GM12878 (cell line): ENCODE measurements at regions not wholly inside any gene's neighbourhood (a gene's known extent, or its start where the extent isn't known, plus 50 kb on each side); places are given as distances from the start of the nearest gene placed in this dataset.

ENCODE experiments used
- CREM ChIP-seq: IDR thresholded peaks from 2 replicates; pipeline ENCODE4 v1.6.1; 2014; ENCODE audit warnings: antibody characterized with exemption, low read depth
- IRF4 ChIP-seq: IDR thresholded peaks from 2 replicates; pipeline ENCODE4 v1.6.1; 2011; ENCODE audit warnings: low read depth, low read length
- NBN ChIP-seq: fragments of 450-650 bp; IDR thresholded peaks from 2 replicates; pipeline ENCODE4 v1.6.1; 2016
- PML ChIP-seq: IDR thresholded peaks from 2 replicates; pipeline ENCODE4 v1.6.1; 2012; ENCODE audit warnings: low read length, inconsistent platforms
- RELA ChIP-seq: fragments of 450-650 bp; IDR thresholded peaks from 2 replicates; pipeline ENCODE4 v1.8.0; 2014; ENCODE audit warnings: borderline replicate concordance; ENCODE audit not compliant: partially characterized antibody
- RUNX3 ChIP-seq: IDR thresholded peaks from 2 replicates; pipeline ENCODE4 v1.6.1; 2012; ENCODE audit warnings: low read length, inconsistent platforms
- ZZZ3 ChIP-seq: IDR thresholded peaks from 2 replicates; pipeline ENCODE4 v1.6.1; 2011; ENCODE audit warnings: low read depth; ENCODE audit not compliant: control insufficient read depth, insufficient read length
- TF ChIP-seq, protein P1 (sequence below): fragments of 150-350 bp; IDR thresholded peaks from 2 replicates; pipeline ENCODE4 v1.6.1; 2016; ENCODE audit warnings: low read depth, low read length
- TF ChIP-seq, protein P2 (sequence below): IDR thresholded peaks from 2 replicates; pipeline ENCODE4 v1.6.1; 2012; ENCODE audit warnings: improper control_type of control experiment, low read depth, low read length; ENCODE audit not compliant: insufficient replicate concordance
- TF ChIP-seq, protein P3 (sequence below): fragments of 450-650 bp; IDR thresholded peaks from 2 replicates; pipeline ENCODE4 v1.6.1; 2017; ENCODE audit warnings: mild to moderate bottlenecking, moderate library complexity
- TF ChIP-seq, protein P4 (sequence below): fragments of 450-650 bp; IDR thresholded peaks from 2 replicates; pipeline ENCODE4 v1.6.1; 2016; ENCODE audit warnings: mild to moderate bottlenecking, moderate library complexity, borderline replicate concordance

DNA sequence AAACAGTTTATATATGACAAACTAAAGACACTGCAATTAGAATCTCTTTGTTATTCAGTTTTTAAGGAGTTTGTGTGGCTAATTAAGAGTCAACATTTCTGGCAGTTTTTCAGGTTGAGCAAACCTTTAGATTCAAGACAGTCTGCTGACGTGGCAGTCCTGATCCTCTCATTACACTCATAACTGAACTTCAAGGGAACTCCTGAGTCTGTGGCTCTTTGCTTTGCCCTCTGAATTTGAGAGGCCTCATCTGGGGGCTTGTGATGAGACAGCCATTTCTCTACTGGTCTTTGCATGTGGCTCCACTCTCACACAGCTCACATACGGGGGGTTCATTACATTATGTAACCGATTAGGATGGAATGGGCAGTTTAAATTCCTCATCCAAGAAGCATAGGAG lies 182.9 kb upstream of the MEF2C start (continued):
- TF ChIP-seq, protein P1, sequence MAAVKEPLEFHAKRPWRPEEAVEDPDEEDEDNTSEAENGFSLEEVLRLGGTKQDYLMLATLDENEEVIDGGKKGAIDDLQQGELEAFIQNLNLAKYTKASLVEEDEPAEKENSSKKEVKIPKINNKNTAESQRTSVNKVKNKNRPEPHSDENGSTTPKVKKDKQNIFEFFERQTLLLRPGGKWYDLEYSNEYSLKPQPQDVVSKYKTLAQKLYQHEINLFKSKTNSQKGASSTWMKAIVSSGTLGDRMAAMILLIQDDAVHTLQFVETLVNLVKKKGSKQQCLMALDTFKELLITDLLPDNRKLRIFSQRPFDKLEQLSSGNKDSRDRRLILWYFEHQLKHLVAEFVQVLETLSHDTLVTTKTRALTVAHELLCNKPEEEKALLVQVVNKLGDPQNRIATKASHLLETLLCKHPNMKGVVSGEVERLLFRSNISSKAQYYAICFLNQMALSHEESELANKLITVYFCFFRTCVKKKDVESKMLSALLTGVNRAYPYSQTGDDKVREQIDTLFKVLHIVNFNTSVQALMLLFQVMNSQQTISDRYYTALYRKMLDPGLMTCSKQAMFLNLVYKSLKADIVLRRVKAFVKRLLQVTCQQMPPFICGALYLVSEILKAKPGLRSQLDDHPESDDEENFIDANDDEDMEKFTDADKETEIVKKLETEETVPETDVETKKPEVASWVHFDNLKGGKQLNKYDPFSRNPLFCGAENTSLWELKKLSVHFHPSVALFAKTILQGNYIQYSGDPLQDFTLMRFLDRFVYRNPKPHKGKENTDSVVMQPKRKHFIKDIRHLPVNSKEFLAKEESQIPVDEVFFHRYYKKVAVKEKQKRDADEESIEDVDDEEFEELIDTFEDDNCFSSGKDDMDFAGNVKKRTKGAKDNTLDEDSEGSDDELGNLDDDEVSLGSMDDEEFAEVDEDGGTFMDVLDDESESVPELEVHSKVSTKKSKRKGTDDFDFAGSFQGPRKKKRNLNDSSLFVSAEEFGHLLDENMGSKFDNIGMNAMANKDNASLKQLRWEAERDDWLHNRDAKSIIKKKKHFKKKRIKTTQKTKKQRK: no peak
- TF ChIP-seq, protein P2, sequence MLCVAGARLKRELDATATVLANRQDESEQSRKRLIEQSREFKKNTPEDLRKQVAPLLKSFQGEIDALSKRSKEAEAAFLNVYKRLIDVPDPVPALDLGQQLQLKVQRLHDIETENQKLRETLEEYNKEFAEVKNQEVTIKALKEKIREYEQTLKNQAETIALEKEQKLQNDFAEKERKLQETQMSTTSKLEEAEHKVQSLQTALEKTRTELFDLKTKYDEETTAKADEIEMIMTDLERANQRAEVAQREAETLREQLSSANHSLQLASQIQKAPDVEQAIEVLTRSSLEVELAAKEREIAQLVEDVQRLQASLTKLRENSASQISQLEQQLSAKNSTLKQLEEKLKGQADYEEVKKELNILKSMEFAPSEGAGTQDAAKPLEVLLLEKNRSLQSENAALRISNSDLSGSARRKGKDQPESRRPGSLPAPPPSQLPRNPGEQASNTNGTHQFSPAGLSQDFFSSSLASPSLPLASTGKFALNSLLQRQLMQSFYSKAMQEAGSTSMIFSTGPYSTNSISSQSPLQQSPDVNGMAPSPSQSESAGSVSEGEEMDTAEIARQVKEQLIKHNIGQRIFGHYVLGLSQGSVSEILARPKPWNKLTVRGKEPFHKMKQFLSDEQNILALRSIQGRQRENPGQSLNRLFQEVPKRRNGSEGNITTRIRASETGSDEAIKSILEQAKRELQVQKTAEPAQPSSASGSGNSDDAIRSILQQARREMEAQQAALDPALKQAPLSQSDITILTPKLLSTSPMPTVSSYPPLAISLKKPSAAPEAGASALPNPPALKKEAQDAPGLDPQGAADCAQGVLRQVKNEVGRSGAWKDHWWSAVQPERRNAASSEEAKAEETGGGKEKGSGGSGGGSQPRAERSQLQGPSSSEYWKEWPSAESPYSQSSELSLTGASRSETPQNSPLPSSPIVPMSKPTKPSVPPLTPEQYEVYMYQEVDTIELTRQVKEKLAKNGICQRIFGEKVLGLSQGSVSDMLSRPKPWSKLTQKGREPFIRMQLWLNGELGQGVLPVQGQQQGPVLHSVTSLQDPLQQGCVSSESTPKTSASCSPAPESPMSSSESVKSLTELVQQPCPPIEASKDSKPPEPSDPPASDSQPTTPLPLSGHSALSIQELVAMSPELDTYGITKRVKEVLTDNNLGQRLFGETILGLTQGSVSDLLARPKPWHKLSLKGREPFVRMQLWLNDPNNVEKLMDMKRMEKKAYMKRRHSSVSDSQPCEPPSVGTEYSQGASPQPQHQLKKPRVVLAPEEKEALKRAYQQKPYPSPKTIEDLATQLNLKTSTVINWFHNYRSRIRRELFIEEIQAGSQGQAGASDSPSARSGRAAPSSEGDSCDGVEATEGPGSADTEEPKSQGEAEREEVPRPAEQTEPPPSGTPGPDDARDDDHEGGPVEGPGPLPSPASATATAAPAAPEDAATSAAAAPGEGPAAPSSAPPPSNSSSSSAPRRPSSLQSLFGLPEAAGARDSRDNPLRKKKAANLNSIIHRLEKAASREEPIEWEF: no peak
- 0 out of 2 replicates have a peak, but pooled peaks have one; percentile 29 for TF ChIP-seq NBN
- peak; percentile 85 for TF ChIP-seq RUNX3
- TF ChIP-seq PML: 0 out of 2 replicates have a peak, but pooled peaks have one; percentile 29
- TF ChIP-seq, protein P3, sequence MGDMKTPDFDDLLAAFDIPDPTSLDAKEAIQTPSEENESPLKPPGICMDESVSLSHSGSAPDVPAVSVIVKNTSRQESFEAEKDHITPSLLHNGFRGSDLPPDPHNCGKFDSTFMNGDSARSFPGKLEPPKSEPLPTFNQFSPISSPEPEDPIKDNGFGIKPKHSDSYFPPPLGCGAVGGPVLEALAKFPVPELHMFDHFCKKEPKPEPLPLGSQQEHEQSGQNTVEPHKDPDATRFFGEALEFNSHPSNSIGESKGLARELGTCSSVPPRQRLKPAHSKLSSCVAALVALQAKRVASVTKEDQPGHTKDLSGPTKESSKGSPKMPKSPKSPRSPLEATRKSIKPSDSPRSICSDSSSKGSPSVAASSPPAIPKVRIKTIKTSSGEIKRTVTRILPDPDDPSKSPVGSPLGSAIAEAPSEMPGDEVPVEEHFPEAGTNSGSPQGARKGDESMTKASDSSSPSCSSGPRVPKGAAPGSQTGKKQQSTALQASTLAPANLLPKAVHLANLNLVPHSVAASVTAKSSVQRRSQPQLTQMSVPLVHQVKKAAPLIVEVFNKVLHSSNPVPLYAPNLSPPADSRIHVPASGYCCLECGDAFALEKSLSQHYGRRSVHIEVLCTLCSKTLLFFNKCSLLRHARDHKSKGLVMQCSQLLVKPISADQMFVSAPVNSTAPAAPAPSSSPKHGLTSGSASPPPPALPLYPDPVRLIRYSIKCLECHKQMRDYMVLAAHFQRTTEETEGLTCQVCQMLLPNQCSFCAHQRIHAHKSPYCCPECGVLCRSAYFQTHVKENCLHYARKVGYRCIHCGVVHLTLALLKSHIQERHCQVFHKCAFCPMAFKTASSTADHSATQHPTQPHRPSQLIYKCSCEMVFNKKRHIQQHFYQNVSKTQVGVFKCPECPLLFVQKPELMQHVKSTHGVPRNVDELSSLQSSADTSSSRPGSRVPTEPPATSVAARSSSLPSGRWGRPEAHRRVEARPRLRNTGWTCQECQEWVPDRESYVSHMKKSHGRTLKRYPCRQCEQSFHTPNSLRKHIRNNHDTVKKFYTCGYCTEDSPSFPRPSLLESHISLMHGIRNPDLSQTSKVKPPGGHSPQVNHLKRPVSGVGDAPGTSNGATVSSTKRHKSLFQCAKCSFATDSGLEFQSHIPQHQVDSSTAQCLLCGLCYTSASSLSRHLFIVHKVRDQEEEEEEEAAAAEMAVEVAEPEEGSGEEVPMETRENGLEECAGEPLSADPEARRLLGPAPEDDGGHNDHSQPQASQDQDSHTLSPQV: no peak
- peak; percentile 90 for TF ChIP-seq CREM
- no peak for TF ChIP-seq ZZZ3
- TF ChIP-seq, protein P4, sequence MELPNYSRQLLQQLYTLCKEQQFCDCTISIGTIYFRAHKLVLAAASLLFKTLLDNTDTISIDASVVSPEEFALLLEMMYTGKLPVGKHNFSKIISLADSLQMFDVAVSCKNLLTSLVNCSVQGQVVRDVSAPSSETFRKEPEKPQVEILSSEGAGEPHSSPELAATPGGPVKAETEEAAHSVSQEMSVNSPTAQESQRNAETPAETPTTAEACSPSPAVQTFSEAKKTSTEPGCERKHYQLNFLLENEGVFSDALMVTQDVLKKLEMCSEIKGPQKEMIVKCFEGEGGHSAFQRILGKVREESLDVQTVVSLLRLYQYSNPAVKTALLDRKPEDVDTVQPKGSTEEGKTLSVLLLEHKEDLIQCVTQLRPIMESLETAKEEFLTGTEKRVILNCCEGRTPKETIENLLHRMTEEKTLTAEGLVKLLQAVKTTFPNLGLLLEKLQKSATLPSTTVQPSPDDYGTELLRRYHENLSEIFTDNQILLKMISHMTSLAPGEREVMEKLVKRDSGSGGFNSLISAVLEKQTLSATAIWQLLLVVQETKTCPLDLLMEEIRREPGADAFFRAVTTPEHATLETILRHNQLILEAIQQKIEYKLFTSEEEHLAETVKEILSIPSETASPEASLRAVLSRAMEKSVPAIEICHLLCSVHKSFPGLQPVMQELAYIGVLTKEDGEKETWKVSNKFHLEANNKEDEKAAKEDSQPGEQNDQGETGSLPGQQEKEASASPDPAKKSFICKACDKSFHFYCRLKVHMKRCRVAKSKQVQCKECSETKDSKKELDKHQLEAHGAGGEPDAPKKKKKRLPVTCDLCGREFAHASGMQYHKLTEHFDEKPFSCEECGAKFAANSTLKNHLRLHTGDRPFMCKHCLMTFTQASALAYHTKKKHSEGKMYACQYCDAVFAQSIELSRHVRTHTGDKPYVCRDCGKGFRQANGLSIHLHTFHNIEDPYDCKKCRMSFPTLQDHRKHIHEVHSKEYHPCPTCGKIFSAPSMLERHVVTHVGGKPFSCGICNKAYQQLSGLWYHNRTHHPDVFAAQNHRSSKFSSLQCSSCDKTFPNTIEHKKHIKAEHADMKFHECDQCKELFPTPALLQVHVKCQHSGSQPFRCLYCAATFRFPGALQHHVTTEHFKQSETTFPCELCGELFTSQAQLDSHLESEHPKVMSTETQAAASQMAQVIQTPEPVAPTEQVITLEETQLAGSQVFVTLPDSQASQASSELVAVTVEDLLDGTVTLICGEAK: no peak
- TF ChIP-seq RELA: peak; percentile 25
- peak; percentile 88 for TF ChIP-seq IRF4
